OCI-LY7 (cell line): ENCODE measurements at regions not wholly inside any gene's neighbourhood (a gene's known extent, or its start where the extent isn't known, plus 50 kb on each side); places are given as distances from the start of the nearest gene placed in this dataset.
"Not testable (repeated sequence)": the region's sequence is repeated elsewhere in the genome, so short reads cannot be mapped to it uniquely, and the experiment has no call there.

Experiments
- BruUV-seq: library from RNA; stranded (reverse); fragments of 400-500 nt; replicated peaks from 2 replicates; lab custom pipeline; 2021; lab: Mats Ljungman, UMichigan
- CTCF ChIA-PET: fragments of 300-600 bp; sonication (Branson Sonifier 250); formaldehyde crosslinking; loops from one replicate; lab custom pipeline; 2022; ENCODE audit warnings: antibody characterized with exemption; ENCODE audit not compliant: unreplicated experiment; lab: Charles Lee
- POLR2A ChIA-PET: fragments of 300-600 bp; sonication (Branson Sonifier 250); formaldehyde crosslinking; loops from one replicate; lab custom pipeline; 2022; ENCODE audit warnings: antibody characterized with exemption; lab: Charles Lee
- DNase-seq: peaks from one replicate; pipeline ENCODE4 v3.0.0-alpha.2; 2015; ENCODE audit warnings: low spot score
- H2AFZ ChIP-seq: fragments of 200-600 bp; sonication (generic), shearing (Covaris generic); 2 replicates; pipeline ENCODE4 v1.6.1; 2014; ENCODE audit warnings: mild to moderate bottlenecking, antibody characterized with exemption, low read length, moderate library complexity
- H3K27ac ChIP-seq: fragments of 200-600 bp; sonication (generic); 2 replicates; pipeline ENCODE4 v1.5.1; 2014; ENCODE audit warnings: mixed run types, low read depth, mild to moderate bottlenecking, moderate library complexity, low read length, inconsistent platforms; ENCODE audit not compliant: poor library complexity, severe bottlenecking
- H3K36me3 ChIP-seq: fragments of 200-600 bp; sonication (generic); 2 replicates; pipeline ENCODE4 v1.6.1; 2014; ENCODE audit warnings: mild to moderate bottlenecking, antibody characterized with exemption, low read length, moderate library complexity, mixed read lengths; ENCODE audit not compliant: insufficient read depth
- H3K4me1 ChIP-seq: fragments of 200-600 bp; sonication (generic); 2 replicates; pipeline ENCODE4 v1.5.1; 2014; ENCODE audit warnings: mild to moderate bottlenecking, low read length; ENCODE audit not compliant: insufficient read depth, poor library complexity, severe bottlenecking
- H3K4me2 ChIP-seq: fragments of 200-600 bp; sonication (generic); 2 replicates; pipeline ENCODE4 v1.6.1; 2014; ENCODE audit warnings: mild to moderate bottlenecking, low read length
- H3K4me3 ChIP-seq: fragments of 200-600 bp; sonication (generic); 2 replicates; pipeline ENCODE4 v1.5.1; 2014; ENCODE audit warnings: mild to moderate bottlenecking, low read depth, low read length; ENCODE audit not compliant: poor library complexity, severe bottlenecking
- H3K79me2 ChIP-seq: fragments of 200-600 bp; sonication (generic); 2 replicates; pipeline ENCODE4 v1.6.1; 2016; ENCODE audit warnings: low read depth, mild to moderate bottlenecking, low read length, moderate library complexity, mixed read lengths; ENCODE audit not compliant: insufficient read depth
- H3K9me2 ChIP-seq: fragments of 200-600 bp; sonication (generic); 2 replicates; pipeline ENCODE4 v1.6.1; 2016; ENCODE audit warnings: mild to moderate bottlenecking, low read length, mixed read lengths; ENCODE audit not compliant: insufficient read depth
- H3K9me3 ChIP-seq: fragments of 200-600 bp; sonication (generic); 2 replicates; pipeline ENCODE4 v1.6.1; 2014; ENCODE audit warnings: mild to moderate bottlenecking, mixed run types, low read length, mixed read lengths
- H4K20me1 ChIP-seq: fragments of 200-600 bp; sonication (generic); 2 replicates; pipeline ENCODE4 v1.6.1; 2014; ENCODE audit warnings: mild to moderate bottlenecking, antibody characterized with exemption, low read length, moderate library complexity, mixed read lengths; ENCODE audit not compliant: insufficient read depth
- CTCF ChIP-seq: fragments of 200-600 bp; sonication (generic); conservative IDR thresholded peaks from 2 replicates; pipeline ENCODE4 v1.5.1; 2014; ENCODE audit warnings: mild to moderate bottlenecking, antibody characterized with exemption, low read length, moderate library complexity, mixed read lengths
- EZH2phosphoT487 ChIP-seq: fragments of 200-600 bp; sonication (generic); IDR thresholded peaks from 2 replicates; pipeline ENCODE4 v1.6.1; 2018; ENCODE audit warnings: low read depth, borderline replicate concordance, mild to moderate bottlenecking, mixed run types, antibody characterized with exemption, low read length, moderate library complexity, mixed read lengths
- intact Hi-C: fragments of 100-400 bp; cut with micrococcal nuclease; formaldehyde crosslinking; loops from one replicate; pipeline ENCODE4 v1.10.0; 2022; ENCODE audit not compliant: unreplicated experiment

GRCh38 chr12:75795125-75795524 is 236.5 kb downstream of the PHLDA1 start:
- H3K9me2 ChIP-seq: no peaks in the 10 kb centered on the region
- no peaks in the 10 kb centered on the region for H3K79me2 ChIP-seq
- DNase-seq: no peak
- H3K36me3 ChIP-seq: no peaks in the 10 kb centered on the region
- no peaks in the 10 kb centered on the region for H4K20me1 ChIP-seq
- intact Hi-C loops: no loop called here
- H3K4me2 ChIP-seq: no peak overlapping the region
- CTCF ChIA-PET: no interaction called here
- BruUV-seq: no TSS peak
- H3K27ac ChIP-seq: no peak overlapping the region
- POLR2A ChIA-PET: interaction anchor here (1.2 to 2.2 kb wide), 2 partner anchors 21 to 61 kb away, joined by 3 to 6 read pairs; no protein-coding TSS in a partner anchor
- H2AFZ ChIP-seq: no peak overlapping the region
- TF ChIP-seq EZH2phosphoT487 (no peak), CTCF (no peak)
- H3K4me1 ChIP-seq: no peaks in the 10 kb centered on the region
- no peaks in the 10 kb centered on the region for H3K9me3 ChIP-seq
- no peak overlapping the region for H3K4me3 ChIP-seq

- DNase-seq: no peak
- Histone ChIP-seq H3K27ac (no peak overlapping the region), H3K4me3 (no peak overlapping the region), H3K4me1 (no peaks in the 10 kb centered on the region), H3K4me2 (no peak overlapping the region), H3K36me3 (no peaks in the 10 kb centered on the region), H2AFZ (no peak overlapping the region), H3K9me2 (no peaks in the 10 kb centered on the region), H4K20me1 (no peaks in the 10 kb centered on the region), H3K9me3 (no peaks in the 10 kb centered on the region), H3K79me2 (no peaks in the 10 kb centered on the region)
- CTCF ChIA-PET: no interaction called here
- intact Hi-C loops: no loop called here
- no peak for TF ChIP-seq EZH2phosphoT487
- TF ChIP-seq CTCF: no peak
- BruUV-seq: no TSS peak
- POLR2A ChIA-PET: interaction anchor here (0.6 to 0.7 kb wide), 5 partner anchors 12 to 612 kb away, joined by 3 to 4 read pairs (median 3); no protein-coding TSS in a partner anchor
These were observed 238.9 kb downstream of the PHLDA1 start for GRCh38 chr12:75792687-75793086.

- intact Hi-C loops: no loop called here
- ChIA-PET CTCF (no interaction called here), POLR2A (interaction anchor here (0.6 to 1.0 kb wide), 3 partner anchors 8 to 13 kb away, joined by 3 read pairs; no protein-coding TSS in a partner anchor)
- no peak for DNase-seq
- no peak overlapping the region for H2AFZ ChIP-seq
- no peaks in the 10 kb centered on the region for H4K20me1 ChIP-seq
- no peaks in the 10 kb centered on the region for H3K36me3 ChIP-seq
- H3K4me2 ChIP-seq: no peak overlapping the region
- H3K27ac ChIP-seq: no peak overlapping the region
- BruUV-seq: no TSS peak
- no peak overlapping the region for H3K4me3 ChIP-seq
- no peaks in the 10 kb centered on the region for H3K79me2 ChIP-seq
- H3K9me3 ChIP-seq: no peaks in the 10 kb centered on the region
- no peak for TF ChIP-seq EZH2phosphoT487
- TF ChIP-seq CTCF: no peak
- H3K4me1 ChIP-seq: no peaks in the 10 kb centered on the region
- no peaks in the 10 kb centered on the region for H3K9me2 ChIP-seq
These were observed 241.4 kb downstream of the PHLDA1 start for GRCh38 chr12:75790219-75790618.

- H3K9me3 ChIP-seq, CTCF ChIA-PET, H3K79me2 ChIP-seq, H3K27ac ChIP-seq, H2AFZ ChIP-seq, H3K4me3 ChIP-seq, BruUV-seq, DNase-seq, H3K36me3 ChIP-seq, H4K20me1 ChIP-seq, intact Hi-C loops, H3K4me2 ChIP-seq, H3K9me2 ChIP-seq: not testable (repeated sequence)
- H3K4me1 ChIP-seq: peaks cover 24% of the 10 kb centered on the region
- POLR2A ChIA-PET: interaction anchor here (1.1 kb wide), 1 partner anchor 13 kb away, joined by 3 read pairs; no protein-coding TSS in a partner anchor
These were observed 244.4 kb downstream of the PHLDA1 start for GRCh38 chr12:75787146-75787545.
